T-helper 2 cell treated with Interferon-gamma antibody and Interleukin-4, amounts not matched to agents 100 ng/mL and 5 ng/mL, for 36 hours (primary cell): ENCODE measurements at regions not wholly inside any gene's neighbourhood (a gene's known extent, or its start where the extent isn't known, plus 50 kb on each side); places are given as distances from the start of the nearest gene placed in this dataset.
"Not testable (repeated sequence)": the region's sequence is repeated elsewhere in the genome, so short reads cannot be mapped to it uniquely, and the experiment has no call there.

Experiments
- intact Hi-C: fragments of 100-400 bp; cut with micrococcal nuclease; formaldehyde crosslinking; loops from one replicate; pipeline ENCODE4 v1.15.1; 2023

GRCh38 chr1:194476351-194476750, 1289.9 kb upstream of the B3GALT2 start:
- intact Hi-C loops = no loop called here

GRCh38 chr1:194474701-194475100, 1288.3 kb upstream of the B3GALT2 start:
- intact Hi-C loops = no loop called here

GRCh38 chr1:194473766-194474165, 1287.4 kb upstream of the B3GALT2 start:
- intact Hi-C loops = no loop called here

- intact Hi-C loops = no loop called here
Measured at GRCh38 chr1:194469282-194469681, 1282.9 kb upstream of the B3GALT2 start.

GRCh38 chr1:194466706-194467105, 1280.3 kb upstream of the B3GALT2 start:
- intact Hi-C loops = no loop called here

DNA sequence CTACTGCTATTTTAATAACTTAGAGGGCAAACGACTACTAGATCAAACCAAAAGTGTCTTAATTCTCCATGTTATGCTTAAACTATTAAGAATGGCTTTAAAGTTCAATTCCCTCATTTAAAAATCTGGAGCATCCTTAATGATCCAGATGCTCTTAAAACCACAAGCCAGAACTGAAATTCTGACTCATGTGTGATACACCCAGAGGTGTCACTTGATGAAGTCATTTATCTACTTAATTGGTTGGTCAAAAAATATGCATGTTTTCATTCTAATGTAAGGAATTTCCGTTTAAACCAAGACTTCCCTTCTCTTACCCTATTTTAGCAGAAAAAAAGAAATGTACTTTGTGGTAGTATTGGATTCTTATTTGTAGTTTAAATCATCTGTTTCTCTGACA, 1261.2 kb upstream of the B3GALT2 start:
- intact Hi-C loops = no loop called here

GRCh38 chr1:194445244-194445643, 1258.8 kb upstream of the B3GALT2 start:
- intact Hi-C loops = no loop called here

- intact Hi-C loops = no loop called here
Measured at GRCh38 chr1:194442901-194443575, 1256.6 kb upstream of the B3GALT2 start.

- intact Hi-C loops = no loop called here
Measured at GRCh38 chr1:194437135-194437534, 1250.7 kb upstream of the B3GALT2 start.

- intact Hi-C loops = no loop called here
Measured at GRCh38 chr1:194431121-194431520, 1244.7 kb upstream of the B3GALT2 start.

DNA sequence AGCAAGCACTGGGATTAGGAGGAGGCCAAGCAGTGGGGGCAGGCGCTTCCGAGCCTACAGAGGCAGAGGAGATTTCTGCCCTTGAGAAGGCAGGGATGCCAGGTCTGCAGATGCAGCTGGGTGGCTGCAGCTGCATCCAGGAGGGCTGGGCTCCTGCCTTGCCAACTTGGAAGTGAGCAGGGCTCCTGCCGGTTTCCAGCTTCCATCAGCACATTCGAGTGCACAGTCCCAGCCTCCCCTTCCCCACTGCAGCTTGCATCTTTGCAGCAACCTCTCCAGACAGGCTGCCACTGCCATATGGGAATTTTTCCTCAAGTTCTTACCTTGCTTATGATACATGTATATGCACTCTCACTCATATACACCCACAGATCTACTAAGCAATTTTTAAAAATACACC, 1234.3 kb upstream of the B3GALT2 start:
- intact Hi-C loops = no loop called here

- intact Hi-C loops = no loop called here
Measured at GRCh38 chr1:194419721-194420120, 1233.3 kb upstream of the B3GALT2 start.

- intact Hi-C loops = no loop called here
Measured at GRCh38 chr1:194410756-194411155, 1224.3 kb upstream of the B3GALT2 start.

- intact Hi-C loops = not testable (repeated sequence)
Measured at GRCh38 chr1:194407238-194407637, 1220.8 kb upstream of the B3GALT2 start.

- intact Hi-C loops = no loop called here
Measured at GRCh38 chr1:194394676-194395075, 1208.3 kb upstream of the B3GALT2 start.

GRCh38 chr1:194387531-194387930, 1201.1 kb upstream of the B3GALT2 start:
- intact Hi-C loops = no loop called here

DNA sequence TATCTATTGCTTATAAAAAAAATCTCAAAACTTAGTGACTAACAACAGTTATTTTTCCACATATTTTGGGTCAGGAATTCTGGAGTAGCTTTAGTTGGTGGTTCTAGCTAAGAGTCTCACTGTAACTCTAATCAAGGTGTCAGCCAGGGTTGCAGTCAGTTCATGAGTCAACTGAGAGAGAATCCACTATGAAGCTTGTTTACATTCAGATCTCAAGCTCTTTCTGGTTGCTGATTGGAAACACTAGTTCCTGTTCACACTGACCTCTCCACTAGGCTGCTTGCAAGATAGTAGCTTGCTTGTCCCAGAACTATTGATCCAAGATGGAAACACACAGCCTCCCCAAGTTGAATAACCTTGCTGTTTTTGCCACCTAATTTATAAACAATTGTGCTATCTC, 1192.1 kb upstream of the B3GALT2 start:
- intact Hi-C loops = no loop called here

DNA sequence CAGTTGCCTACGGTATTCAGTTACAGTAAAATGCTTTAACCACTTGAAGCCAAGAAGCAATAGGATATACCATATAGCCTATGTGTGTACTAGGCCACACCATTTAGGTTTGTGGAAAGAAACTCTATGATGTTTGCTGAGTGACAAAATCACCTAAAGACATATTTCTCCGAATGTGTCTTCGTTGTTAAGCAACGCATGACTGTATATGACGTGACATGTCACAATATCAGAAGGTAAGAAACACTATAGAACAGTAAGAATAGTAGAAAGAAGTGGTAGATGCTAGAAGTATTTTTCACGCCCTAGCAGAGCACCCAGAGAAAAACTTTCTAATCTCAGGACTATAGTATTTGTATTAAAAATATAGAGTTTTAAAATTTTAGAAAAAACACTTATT, 1188.2 kb upstream of the B3GALT2 start:
- intact Hi-C loops = no loop called here

DNA sequence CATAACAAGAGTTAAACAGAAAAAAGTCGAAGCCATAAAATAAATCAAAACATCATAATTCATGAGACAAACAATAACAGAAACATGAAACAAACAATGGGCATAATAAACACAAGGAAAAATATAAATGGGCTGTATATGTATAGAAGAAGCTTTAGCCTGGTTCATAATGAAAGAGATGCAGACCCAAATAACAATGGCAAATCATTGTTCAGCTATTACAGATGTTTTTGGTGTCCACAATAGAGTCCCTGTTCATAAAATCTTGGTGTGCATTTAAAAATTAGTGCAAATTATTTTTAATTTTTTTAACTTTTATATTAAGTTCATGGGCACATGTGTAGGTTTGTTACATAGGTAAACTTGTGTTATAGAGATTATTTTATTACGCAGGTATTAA, 1185.9 kb upstream of the B3GALT2 start:
- intact Hi-C loops = no loop called here

GRCh38 chr1:194369622-194370021, 1183.2 kb upstream of the B3GALT2 start:
- intact Hi-C loops = no loop called here

DNA sequence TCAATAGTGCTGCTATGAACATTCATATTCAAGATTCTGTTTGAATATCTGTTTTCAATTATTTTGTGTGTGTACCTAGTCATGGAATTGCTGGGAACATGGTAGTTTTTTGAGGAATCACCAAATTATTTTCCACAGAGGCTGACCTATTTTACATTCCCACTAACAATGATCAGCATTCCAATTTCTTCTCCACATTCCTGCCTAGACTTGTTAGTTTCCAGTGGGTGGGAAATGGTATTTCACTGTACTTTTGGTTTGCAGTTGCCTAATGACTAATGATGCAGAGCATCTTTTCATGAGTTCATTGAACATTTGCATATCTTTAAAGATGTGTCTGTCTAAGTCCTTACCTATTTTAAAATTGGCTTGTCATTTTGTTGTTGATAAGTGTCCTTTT, 1182.6 kb upstream of the B3GALT2 start:
- intact Hi-C loops = no loop called here

GRCh38 chr1:194367121-194367520, 1180.7 kb upstream of the B3GALT2 start:
- intact Hi-C loops = no loop called here

GRCh38 chr1:194366705-194367104, 1180.3 kb upstream of the B3GALT2 start:
- intact Hi-C loops = no loop called here

GRCh38 chr1:194362327-194362726, 1175.9 kb upstream of the B3GALT2 start:
- intact Hi-C loops = no loop called here
